ENCODE measurements at regions not wholly inside any gene's neighbourhood (a gene's known extent, or its start where the extent isn't known, plus 50 kb on each side); places are given as distances from the start of the nearest gene placed in this dataset.

DNA sequence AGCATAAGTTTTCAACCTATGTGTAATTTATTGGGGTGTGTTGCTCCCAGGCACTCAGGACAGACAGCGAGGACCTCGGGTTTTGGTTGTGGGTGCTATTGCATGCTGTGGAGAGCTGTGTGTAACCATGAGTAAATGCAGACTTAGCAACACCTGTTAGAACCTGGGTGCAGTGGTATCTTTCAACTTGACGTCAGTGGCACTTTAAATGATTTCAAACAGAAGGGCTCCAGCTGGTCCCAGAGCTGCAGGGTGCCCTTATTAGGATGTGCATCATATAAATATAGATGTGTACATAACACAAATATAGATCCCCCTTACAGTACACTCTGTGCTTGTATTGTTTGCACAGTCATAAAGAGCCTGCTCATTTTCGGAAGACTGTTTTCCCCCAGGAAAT is 228.3 kb upstream of the IRS2 start:
- no peaks in the 10 kb centered on the region for H3K9me3 ChIP-seq
- 25 to 27% methylated on average over 4 of the region's 4 CpGs for WGBS, 2 donors
- no peaks in the 10 kb centered on the region for H3K36me3 ChIP-seq (replicated peaks in 1 of 2; ENCODE audit: insufficient read depth in 1 of 2, low read depth in 2 of 2)
- peaks cover 16% of the 10 kb centered on the region for H3K4me1 ChIP-seq
- intact Hi-C loops (cut with DNase I): no loop called here
- TF ChIP-seq, protein P1, sequence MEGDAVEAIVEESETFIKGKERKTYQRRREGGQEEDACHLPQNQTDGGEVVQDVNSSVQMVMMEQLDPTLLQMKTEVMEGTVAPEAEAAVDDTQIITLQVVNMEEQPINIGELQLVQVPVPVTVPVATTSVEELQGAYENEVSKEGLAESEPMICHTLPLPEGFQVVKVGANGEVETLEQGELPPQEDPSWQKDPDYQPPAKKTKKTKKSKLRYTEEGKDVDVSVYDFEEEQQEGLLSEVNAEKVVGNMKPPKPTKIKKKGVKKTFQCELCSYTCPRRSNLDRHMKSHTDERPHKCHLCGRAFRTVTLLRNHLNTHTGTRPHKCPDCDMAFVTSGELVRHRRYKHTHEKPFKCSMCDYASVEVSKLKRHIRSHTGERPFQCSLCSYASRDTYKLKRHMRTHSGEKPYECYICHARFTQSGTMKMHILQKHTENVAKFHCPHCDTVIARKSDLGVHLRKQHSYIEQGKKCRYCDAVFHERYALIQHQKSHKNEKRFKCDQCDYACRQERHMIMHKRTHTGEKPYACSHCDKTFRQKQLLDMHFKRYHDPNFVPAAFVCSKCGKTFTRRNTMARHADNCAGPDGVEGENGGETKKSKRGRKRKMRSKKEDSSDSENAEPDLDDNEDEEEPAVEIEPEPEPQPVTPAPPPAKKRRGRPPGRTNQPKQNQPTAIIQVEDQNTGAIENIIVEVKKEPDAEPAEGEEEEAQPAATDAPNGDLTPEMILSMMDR (IDR thresholded peaks at IDR 0.05): no peak
- peak in 1 of 3 donors; percentile 26 for TF ChIP-seq POLR2A (IDR thresholded peaks at IDR 0.05)
- no peak overlapping the region for H3K4me3 ChIP-seq
- peak overlapping the region in 2 of 4 donors; percentile 47 to 58 for H3K27ac ChIP-seq
- H3K27me3 ChIP-seq: no peaks in the 10 kb centered on the region
- peak; percentile 34 to 85 (median 53) for DNase-seq
- peak; percentile 80 for ATAC-seq

DNA sequence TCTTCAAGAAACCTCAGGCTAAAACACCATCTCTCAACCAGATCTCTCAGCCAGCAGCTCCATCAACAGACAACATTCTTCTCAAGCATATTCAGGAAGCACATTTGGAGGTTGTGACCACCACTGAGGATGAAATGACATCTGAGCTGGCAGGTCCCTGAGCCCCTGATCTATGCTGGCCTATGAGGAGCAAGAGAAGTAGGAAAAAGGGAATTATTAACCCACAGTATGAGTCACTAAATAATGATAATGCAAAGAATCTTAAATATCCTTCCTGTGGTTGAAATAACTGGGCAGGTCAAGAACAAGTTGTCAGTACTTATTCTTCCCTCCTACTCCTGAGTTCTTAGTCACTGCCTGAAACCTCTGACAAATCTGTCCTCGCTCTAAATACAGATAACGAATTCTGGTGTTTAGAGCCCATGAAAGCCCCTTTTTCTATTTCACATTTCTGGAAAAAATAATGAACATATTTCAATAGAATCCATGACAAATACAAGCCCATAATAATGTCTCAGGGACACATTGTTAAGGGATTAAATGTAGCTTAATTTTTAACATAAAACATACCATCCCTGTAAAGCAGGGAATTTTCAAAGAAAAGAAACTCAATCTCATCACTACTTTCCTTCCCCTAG is 225.8 kb upstream of the IRS2 start:
- Histone ChIP-seq H3K27me3 (no peaks in the 10 kb centered on the region), H3K4me3 (no peak overlapping the region), H3K9me3 (no peaks in the 10 kb centered on the region), H3K27ac (peak overlapping the region in 1 of 4 donors; percentile 17), H3K36me3 (replicated peaks in 1 of 2; ENCODE audit: insufficient read depth in 1 of 2, low read depth in 2 of 2) (no peaks in the 10 kb centered on the region), H3K4me1 (peaks cover 16% of the 10 kb centered on the region)
- peak in 1 of 4 donors; percentile 17 for DNase-seq
- no peak for TF ChIP-seq POLR2A (IDR thresholded peaks at IDR 0.05)
- peak; percentile 20 for ATAC-seq
- WGBS, 2 donors: 66 to 70% methylated on average over 2 of the region's 2 CpGs
- intact Hi-C loops (cut with DNase I): no loop called here

DNA sequence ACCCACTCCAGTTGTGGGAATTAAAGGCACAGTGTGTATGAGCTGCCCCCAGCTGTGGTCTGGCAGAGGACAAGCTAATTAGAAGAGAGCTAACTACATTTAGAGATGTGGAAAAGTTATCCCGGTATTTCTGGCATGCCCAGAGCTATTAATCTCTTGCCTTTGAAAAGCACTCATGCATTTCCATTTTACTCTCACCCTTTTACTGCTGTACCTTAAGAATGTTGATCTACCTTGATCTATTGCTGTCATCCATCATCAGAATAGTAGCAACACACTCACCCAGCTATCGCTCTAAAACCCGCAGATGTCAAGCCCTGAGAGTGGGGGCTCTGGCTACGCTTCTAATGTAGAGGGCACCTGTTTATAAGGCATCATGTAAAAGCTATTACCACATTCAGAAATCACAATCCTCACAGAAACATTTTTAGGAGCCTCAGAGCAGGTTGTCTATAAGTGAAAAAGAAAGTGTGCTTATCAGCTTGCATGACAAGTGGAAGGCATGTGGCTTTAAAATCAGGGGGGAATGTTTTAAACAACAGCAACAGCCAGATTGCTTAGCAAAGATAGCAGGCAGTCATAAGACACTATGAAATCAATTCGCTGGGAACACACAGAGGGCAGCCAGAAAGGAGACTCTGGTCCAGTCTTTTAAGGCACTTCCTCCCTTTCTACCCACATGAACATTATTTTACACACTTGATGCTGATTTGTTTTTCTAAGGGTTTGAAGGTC is 224.2 kb upstream of the IRS2 start:
- no peak for TF ChIP-seq POLR2A (IDR thresholded peaks at IDR 0.05)
- TF ChIP-seq, protein P1 (IDR thresholded peaks at IDR 0.05): no peak
- H3K4me1 ChIP-seq: peaks cover 14% of the 10 kb centered on the region
- no peaks in the 10 kb centered on the region for H3K36me3 ChIP-seq (replicated peaks in 1 of 2; ENCODE audit: insufficient read depth in 1 of 2, low read depth in 2 of 2)
- H3K9me3 ChIP-seq: no peaks in the 10 kb centered on the region
- WGBS, 2 donors: 48 to 52% methylated on average over 5 of the region's 5 CpGs
- no peak for ATAC-seq
- H3K27ac ChIP-seq: no peak overlapping the region
- intact Hi-C loops (cut with DNase I): no loop called here
- H3K27me3 ChIP-seq: no peaks in the 10 kb centered on the region
- no peak overlapping the region for H3K4me3 ChIP-seq
- no peak for DNase-seq

- no peak overlapping the region for H3K27ac ChIP-seq
- no peak for TF ChIP-seq POLR2A (IDR thresholded peaks at IDR 0.05)
- WGBS, 2 donors: 72 to 77% methylated on average over 3 of the region's 3 CpGs
- DNase-seq (no peak), ATAC-seq (no peak)
- no peaks in the 10 kb centered on the region for H3K9me3 ChIP-seq
- no peaks in the 10 kb centered on the region for H3K27me3 ChIP-seq
- no peaks in the 10 kb centered on the region for H3K36me3 ChIP-seq (replicated peaks in 1 of 2; ENCODE audit: insufficient read depth in 1 of 2, low read depth in 2 of 2)
- intact Hi-C loops (cut with DNase I): no loop called here
- H3K4me1 ChIP-seq: no peaks in the 10 kb centered on the region
- H3K4me3 ChIP-seq: no peak overlapping the region
Measured at GRCh38 chr13:110008816-110009215, 222.4 kb upstream of the IRS2 start.

GRCh38 chr13:110006304-110006703 is 219.9 kb upstream of the IRS2 start:
- H3K4me1 ChIP-seq: no peaks in the 10 kb centered on the region
- no peak for TF ChIP-seq POLR2A (IDR thresholded peaks at IDR 0.05)
- TF ChIP-seq, protein P1 (IDR thresholded peaks at IDR 0.05): no peak
- ATAC-seq (no peak), DNase-seq (peak in 2 of 4 donors; percentile 10 to 21)
- H3K36me3 ChIP-seq (replicated peaks in 1 of 2; ENCODE audit: insufficient read depth in 1 of 2, low read depth in 2 of 2): no peaks in the 10 kb centered on the region
- 72 to 82% methylated on average over 8 of the region's 8 CpGs for WGBS, 2 donors
- H3K27ac ChIP-seq: no peak overlapping the region
- intact Hi-C loops (cut with DNase I): no loop called here
- H3K27me3 ChIP-seq: no peaks in the 10 kb centered on the region
- H3K9me3 ChIP-seq: no peaks in the 10 kb centered on the region
- no peak overlapping the region for H3K4me3 ChIP-seq

Data from body of pancreas (tissue), 4 donors.